ENCODE measurements at regions not wholly inside any gene's neighbourhood (a gene's known extent, or its start where the extent isn't known, plus 50 kb on each side); places are given as distances from the start of the nearest gene placed in this dataset.

DNA sequence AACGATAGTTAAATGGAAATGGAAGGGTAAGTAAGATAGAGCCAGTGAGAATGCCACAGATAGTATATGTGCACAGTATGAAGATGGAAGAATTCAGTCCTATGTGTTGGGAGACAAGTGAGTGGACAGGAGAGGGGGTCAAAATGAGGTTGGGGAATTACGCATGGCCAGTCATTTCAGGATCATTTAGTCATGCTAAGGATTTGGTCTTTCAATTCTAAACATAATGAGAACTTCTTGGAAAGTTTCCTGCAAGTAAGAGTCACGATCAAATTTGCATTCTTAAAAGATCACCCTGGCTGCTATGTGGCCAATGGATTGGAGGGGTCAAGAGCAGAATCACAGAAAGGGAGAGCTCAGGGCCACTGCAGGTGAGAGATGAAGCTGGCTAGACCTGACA is 64.0 kb upstream of the KCNK2 start:
- TF ChIP-seq, protein P1, sequence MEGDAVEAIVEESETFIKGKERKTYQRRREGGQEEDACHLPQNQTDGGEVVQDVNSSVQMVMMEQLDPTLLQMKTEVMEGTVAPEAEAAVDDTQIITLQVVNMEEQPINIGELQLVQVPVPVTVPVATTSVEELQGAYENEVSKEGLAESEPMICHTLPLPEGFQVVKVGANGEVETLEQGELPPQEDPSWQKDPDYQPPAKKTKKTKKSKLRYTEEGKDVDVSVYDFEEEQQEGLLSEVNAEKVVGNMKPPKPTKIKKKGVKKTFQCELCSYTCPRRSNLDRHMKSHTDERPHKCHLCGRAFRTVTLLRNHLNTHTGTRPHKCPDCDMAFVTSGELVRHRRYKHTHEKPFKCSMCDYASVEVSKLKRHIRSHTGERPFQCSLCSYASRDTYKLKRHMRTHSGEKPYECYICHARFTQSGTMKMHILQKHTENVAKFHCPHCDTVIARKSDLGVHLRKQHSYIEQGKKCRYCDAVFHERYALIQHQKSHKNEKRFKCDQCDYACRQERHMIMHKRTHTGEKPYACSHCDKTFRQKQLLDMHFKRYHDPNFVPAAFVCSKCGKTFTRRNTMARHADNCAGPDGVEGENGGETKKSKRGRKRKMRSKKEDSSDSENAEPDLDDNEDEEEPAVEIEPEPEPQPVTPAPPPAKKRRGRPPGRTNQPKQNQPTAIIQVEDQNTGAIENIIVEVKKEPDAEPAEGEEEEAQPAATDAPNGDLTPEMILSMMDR (conservative IDR thresholded peaks at IDR 0.05 in 1 of 2, IDR thresholded peaks at IDR 0.05 in 1 of 2; ENCODE audit: low read depth in 1 of 2, low read length in 2 of 2) = no peak
- no peak for TF ChIP-seq EZH2 (IDR thresholded peaks at IDR 0.05; ENCODE audit: low read length, missing control alignments)
